ENCODE measurements at regions not wholly inside any gene's neighbourhood (a gene's known extent, or its start where the extent isn't known, plus 50 kb on each side); places are given as distances from the start of the nearest gene placed in this dataset.
"Not testable (repeated sequence)": the region's sequence is repeated elsewhere in the genome, so short reads cannot be mapped to it uniquely, and the experiment has no call there.

- DNase-seq: no peak
These were observed 342.5 kb downstream of the RMST start for GRCh38 chr12:97805146-97805545.

GRCh38 chr12:97813301-97813700 lies 350.7 kb downstream of the RMST start:
- DNase-seq: no peak

GRCh38 chr12:97821806-97822205 lies 359.2 kb downstream of the RMST start:
- no peak for DNase-seq

GRCh38 chr12:97835541-97835940 lies 372.9 kb downstream of the RMST start:
- DNase-seq: no peak

GRCh38 chr12:97837401-97837800 lies 374.8 kb downstream of the RMST start:
- no peak for DNase-seq

- DNase-seq: no peak
These were observed 385.4 kb downstream of the RMST start for GRCh38 chr12:97848051-97848450.

GRCh38 chr12:97854477-97854876 lies 391.9 kb downstream of the RMST start:
- DNase-seq: no peak

- DNase-seq: no peak
These were observed 399.5 kb downstream of the RMST start for GRCh38 chr12:97862072-97862471.

GRCh38 chr12:97875064-97875463 lies 412.5 kb downstream of the RMST start:
- DNase-seq: no peak

GRCh38 chr12:97876780-97877179 lies 414.2 kb downstream of the RMST start:
- DNase-seq: no peak

- no peak for DNase-seq
These were observed 414.8 kb downstream of the RMST start for GRCh38 chr12:97877404-97877803.

- DNase-seq: no peak
These were observed 424.0 kb downstream of the RMST start for GRCh38 chr12:97886511-97887176.

- DNase-seq: not testable (repeated sequence)
These were observed 435.3 kb downstream of the RMST start for GRCh38 chr12:97897881-97898280.

GRCh38 chr12:97899529-97899928 lies 436.9 kb downstream of the RMST start:
- no peak for DNase-seq

- no peak for DNase-seq
These were observed 437.4 kb downstream of the RMST start for GRCh38 chr12:97899956-97900355.

GRCh38 chr12:97903356-97903755 lies 440.8 kb downstream of the RMST start:
- no peak for DNase-seq

- no peak for DNase-seq
These were observed 444.9 kb downstream of the RMST start for GRCh38 chr12:97907504-97907903.

- no peak for DNase-seq
These were observed 448.0 kb downstream of the RMST start for GRCh38 chr12:97910559-97910958.

- DNase-seq: no peak
These were observed 450.3 kb downstream of the RMST start for GRCh38 chr12:97912943-97913342.

GRCh38 chr12:97921979-97922722 lies 459.5 kb downstream of the RMST start:
- DNase-seq: no peak

GRCh38 chr12:97923546-97923945 lies 460.9 kb downstream of the RMST start:
- DNase-seq: no peak

- no peak for DNase-seq
These were observed 461.5 kb downstream of the RMST start for GRCh38 chr12:97924122-97924521.

GRCh38 chr12:97927977-97928376 lies 465.4 kb downstream of the RMST start:
- DNase-seq: no peak

GRCh38 chr12:97936165-97936564 lies 473.6 kb downstream of the RMST start:
- DNase-seq: no peak

- no peak for DNase-seq
These were observed 475.4 kb downstream of the RMST start for GRCh38 chr12:97938031-97938430.

Data from CD4-positive, alpha-beta T cell treated with Interleukin-12 subunit alpha and Interleukin-12 subunit beta, for 1 hour (primary cell).